RWPE2 (cell line): ENCODE measurements at regions not wholly inside any gene's neighbourhood (a gene's known extent, or its start where the extent isn't known, plus 50 kb on each side); places are given as distances from the start of the nearest gene placed in this dataset.

Experiments used
- ATAC-seq: fragments of 200-7000 bp; cut with Tn5 transposase; 3 replicates; pipeline ENCODE4 v1.9.1; 2021; ENCODE audit warnings: low read depth
- DNase-seq: peaks from one replicate; pipeline ENCODE4 v3.0.0-alpha.2; 2020; ENCODE audit warnings: low spot score
- H3K27ac ChIP-seq: fragments of 450-650 bp; 2 replicates; pipeline ENCODE4 v1.5.1; 2017; ENCODE audit warnings: mild to moderate bottlenecking; ENCODE audit not compliant: poor library complexity, severe bottlenecking
- H3K27me3 ChIP-seq: fragments of 250-450 bp; sonication (Bioruptor Pico); 2 replicates; pipeline ENCODE4 v1.5.1; 2021; ENCODE audit warnings: mild to moderate bottlenecking, moderate library complexity; ENCODE audit not compliant: insufficient read depth, poor library complexity, severe bottlenecking
- H3K36me3 ChIP-seq: fragments of 250-450 bp; sonication (Bioruptor Pico); 2 replicates; pipeline ENCODE4 v1.5.1; 2020; ENCODE audit warnings: low read depth, mild to moderate bottlenecking, moderate library complexity
- H3K4me1 ChIP-seq: fragments of 250-450 bp; sonication (Bioruptor Pico); 2 replicates; pipeline ENCODE4 v1.5.1; 2021; ENCODE audit warnings: mild to moderate bottlenecking, moderate library complexity; ENCODE audit not compliant: insufficient read depth, poor library complexity, severe bottlenecking
- H3K4me3 ChIP-seq: fragments of 250-450 bp; sonication (Bioruptor Pico); 2 replicates; pipeline ENCODE4 v1.5.1; 2021; ENCODE audit warnings: mild to moderate bottlenecking, moderate library complexity; ENCODE audit not compliant: severe bottlenecking
- H3K9me3 ChIP-seq: fragments of 250-450 bp; sonication (Bioruptor Pico); 2 replicates; pipeline ENCODE4 v1.5.1; 2021; ENCODE audit warnings: mild to moderate bottlenecking, moderate library complexity; ENCODE audit not compliant: severe bottlenecking
- CTCF ChIP-seq: fragments of 450-650 bp; IDR thresholded peaks from one replicate; pipeline ENCODE4 v1.5.1; 2017; ENCODE audit warnings: mild to moderate bottlenecking, moderate library complexity; ENCODE audit not compliant: poor library complexity, severe bottlenecking

- H3K9me3 ChIP-seq: no peaks in the 10 kb centered on the region
- ATAC-seq (peak; percentile 75), DNase-seq (no peak)
- no peaks in the 10 kb centered on the region for H3K4me1 ChIP-seq
- peak; percentile 83 for TF ChIP-seq CTCF
- no peak overlapping the region for H3K4me3 ChIP-seq
- no peaks in the 10 kb centered on the region for H3K36me3 ChIP-seq
- H3K27me3 ChIP-seq: no peaks in the 10 kb centered on the region
- H3K27ac ChIP-seq: no peak overlapping the region
Observed at GRCh38 chr2:137865954-137866540, 98.2 kb upstream of the HNMT start.

- TF ChIP-seq CTCF: no peak
- Histone ChIP-seq H3K9me3 (no peaks in the 10 kb centered on the region), H3K4me3 (no peak overlapping the region), H3K27ac (no peak overlapping the region), H3K4me1 (no peaks in the 10 kb centered on the region), H3K27me3 (no peaks in the 10 kb centered on the region), H3K36me3 (no peaks in the 10 kb centered on the region)
- ATAC-seq (no peak), DNase-seq (no peak)
Observed at GRCh38 chr2:137870682-137871081, 93.6 kb upstream of the HNMT start.

- Histone ChIP-seq H3K9me3 (no peaks in the 10 kb centered on the region), H3K4me3 (no peak overlapping the region), H3K27me3 (no peaks in the 10 kb centered on the region), H3K4me1 (no peaks in the 10 kb centered on the region), H3K27ac (no peak overlapping the region), H3K36me3 (no peaks in the 10 kb centered on the region)
- TF ChIP-seq CTCF: no peak
- no peak for DNase-seq
- no peak for ATAC-seq
Observed at GRCh38 chr2:137872577-137872976, 91.7 kb upstream of the HNMT start.

GRCh38 chr2:137873536-137874244, 90.6 kb upstream of the HNMT start:
- DNase-seq (no peak), ATAC-seq (no peak)
- no peaks in the 10 kb centered on the region for H3K36me3 ChIP-seq
- H3K9me3 ChIP-seq: no peaks in the 10 kb centered on the region
- H3K4me3 ChIP-seq: no peak overlapping the region
- no peaks in the 10 kb centered on the region for H3K4me1 ChIP-seq
- no peak for TF ChIP-seq CTCF
- H3K27ac ChIP-seq: no peak overlapping the region
- H3K27me3 ChIP-seq: no peaks in the 10 kb centered on the region

- no peak for TF ChIP-seq CTCF
- no peak overlapping the region for H3K4me3 ChIP-seq
- H3K4me1 ChIP-seq: no peaks in the 10 kb centered on the region
- DNase-seq (no peak), ATAC-seq (no peak)
- no peaks in the 10 kb centered on the region for H3K9me3 ChIP-seq
- H3K27me3 ChIP-seq: no peaks in the 10 kb centered on the region
- no peak overlapping the region for H3K27ac ChIP-seq
- no peaks in the 10 kb centered on the region for H3K36me3 ChIP-seq
Observed at GRCh38 chr2:137879121-137879520, 85.2 kb upstream of the HNMT start.
